Stimulated activated CD4-positive, alpha-beta T cell treated with anti-CD3 and anti-CD28 coated beads, TNF-alpha, amount 100 ng/mL, for 24 hours (primary cell): ENCODE measurements at regions not wholly inside any gene's neighbourhood (a gene's known extent, or its start where the extent isn't known, plus 50 kb on each side); places are given as distances from the start of the nearest gene placed in this dataset.

Source experiments
- DNase-seq, 3 experiments: peaks; one replicate each; pipeline ENCODE4 v3.0.0-alpha.2; 2020; ENCODE audit warnings: low read depth in 3 of 3

DNA sequence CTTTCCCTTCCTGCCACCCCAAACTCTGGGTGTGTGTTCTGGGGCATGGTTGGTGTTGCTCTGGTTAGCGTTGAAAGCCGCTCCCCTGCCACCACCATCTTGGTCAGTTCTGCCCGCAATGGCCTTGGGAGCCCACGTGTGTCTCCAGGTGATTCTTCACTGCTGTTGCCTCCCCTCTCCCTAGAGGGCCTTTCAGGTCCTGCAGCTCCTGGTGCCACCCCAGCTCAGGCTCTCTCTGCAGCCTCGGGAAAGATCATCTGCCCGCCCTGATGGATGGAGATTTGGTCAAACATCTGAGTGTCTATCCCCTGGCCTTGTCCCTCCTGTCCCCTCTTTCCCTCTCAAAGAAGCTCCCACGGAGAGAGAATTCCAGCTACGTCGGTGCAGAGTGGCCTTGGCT is 241.3 kb downstream of the RBFOX3 start:
- DNase-seq: no peak

DNA sequence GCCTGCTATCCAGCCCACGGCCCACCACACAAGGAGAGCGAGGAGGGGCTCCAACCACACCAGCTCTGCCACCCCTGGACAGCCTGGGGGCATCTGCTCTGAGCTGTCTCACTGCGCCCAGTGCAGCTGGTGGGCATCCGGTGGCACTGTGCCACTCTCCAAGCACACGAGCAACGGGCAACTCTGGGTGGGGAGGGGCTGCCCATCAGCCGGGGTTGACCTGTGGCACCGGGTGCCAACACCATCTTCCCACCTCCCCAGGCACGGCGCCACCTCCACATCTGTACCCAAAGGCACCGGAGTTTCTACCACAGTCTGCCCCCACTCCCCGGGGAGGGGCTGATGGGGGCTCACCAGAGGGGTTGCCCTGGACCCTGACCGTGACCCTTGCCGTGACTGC is 241.8 kb downstream of the RBFOX3 start:
- DNase-seq: no peak

DNA sequence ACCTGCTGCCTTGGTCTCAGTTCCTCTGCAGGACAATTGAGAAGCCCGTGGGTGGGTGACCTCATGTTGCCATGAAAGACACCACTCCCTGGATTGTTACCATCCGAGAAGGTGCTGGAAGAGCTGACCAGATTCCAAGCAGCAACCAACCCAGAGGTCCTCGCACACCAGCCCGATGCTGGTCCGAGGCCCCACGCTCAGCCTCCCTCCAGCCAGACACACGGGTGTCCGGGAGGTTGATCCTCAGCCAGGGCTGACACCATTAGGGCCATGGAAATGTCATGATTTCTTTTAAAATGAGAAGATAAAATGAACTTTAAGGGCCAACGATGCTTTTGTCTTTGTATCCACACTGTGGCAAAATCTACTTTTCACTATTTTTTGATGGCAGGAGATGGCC is 242.3 kb downstream of the RBFOX3 start:
- DNase-seq: no peak

DNA sequence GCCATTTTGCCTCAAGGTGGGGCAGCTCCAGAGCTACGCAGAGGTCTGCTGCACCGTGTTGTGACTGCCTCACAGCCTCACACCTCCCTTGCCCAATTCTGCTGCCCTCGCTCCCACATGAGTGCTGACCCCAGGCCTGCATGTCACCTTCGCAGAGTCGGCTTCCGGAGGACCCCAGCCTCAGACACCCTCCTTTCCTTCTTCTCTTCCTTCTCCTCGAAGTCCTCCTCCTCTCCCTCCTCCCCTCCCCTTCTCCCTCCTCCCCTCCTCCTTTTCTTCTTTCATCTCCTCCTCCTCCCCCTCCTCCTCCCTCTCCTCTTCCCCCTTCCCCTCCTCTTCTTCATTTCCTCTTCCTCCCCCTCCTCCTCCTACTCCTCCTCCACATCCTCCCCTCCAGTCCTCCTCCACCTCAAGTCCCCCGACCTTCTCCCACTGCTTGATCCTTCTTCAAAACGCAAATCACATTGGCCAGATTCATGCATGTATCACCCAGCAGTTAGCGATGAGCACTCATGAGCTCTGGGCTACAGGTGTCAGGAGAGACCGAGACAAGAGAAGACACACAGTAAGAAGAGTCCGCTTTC is 243.8 kb downstream of the RBFOX3 start:
- no peak for DNase-seq

DNA sequence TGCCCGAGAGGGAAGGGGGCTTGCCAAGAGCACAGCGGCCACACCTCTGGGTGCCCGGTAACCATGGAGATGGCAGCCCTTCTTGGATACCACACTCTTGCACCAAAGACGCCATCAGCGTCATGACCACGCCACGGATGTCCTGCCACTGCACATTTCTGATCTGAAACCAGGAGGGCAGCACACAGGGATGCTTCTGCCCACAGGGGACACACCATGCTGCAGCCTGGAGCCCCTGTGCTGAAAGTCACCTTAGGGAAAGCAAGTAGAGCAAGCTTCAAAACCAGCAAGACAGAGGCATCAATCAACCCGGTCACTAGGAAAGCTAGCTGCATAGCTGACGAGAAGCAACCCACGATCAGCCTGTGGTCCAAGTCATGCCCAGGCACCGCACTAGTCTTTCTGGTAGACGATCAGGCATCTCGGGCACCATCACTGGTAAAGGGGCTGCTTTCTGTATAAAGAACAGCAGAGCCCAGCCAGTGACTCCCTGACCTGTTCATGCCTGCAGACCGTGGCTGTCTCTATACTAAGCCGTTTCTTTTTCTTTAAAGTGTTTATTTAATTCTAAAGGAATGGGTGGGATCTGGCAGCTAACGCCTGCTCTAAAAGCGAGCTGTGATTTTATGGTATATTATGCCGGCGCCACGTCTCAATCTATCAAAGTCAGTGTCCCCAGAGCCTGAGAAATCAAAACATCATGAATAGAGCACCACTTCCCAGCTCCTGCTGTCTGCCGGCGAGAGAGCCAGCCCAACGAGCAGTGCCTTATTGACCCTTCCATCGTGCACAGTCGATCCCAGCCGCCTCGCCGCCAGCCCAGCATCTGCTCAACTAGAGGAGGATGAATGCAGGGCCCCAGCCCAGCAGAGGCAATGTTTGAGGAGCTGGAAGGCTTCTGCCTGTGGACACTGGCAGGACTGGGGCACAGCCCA is 244.7 kb downstream of the RBFOX3 start:
- no peak for DNase-seq

DNA sequence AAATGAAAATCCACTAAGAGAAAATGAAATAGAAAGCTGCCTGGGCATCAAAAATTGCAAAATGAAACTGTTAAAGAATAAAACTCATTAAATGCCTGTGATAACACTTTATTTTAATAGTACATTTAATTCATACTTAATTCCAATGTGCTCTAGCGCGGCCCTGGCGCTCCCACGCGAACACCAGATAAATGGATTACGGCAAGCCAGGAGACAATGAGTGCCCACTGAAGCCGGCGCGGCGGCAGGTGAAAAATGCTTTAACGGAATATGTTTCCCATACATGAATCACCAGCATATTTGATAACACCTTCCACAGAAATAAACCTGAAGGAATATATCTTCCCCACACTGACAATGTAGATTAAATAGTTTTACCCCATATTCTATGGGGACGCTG is 245.5 kb downstream of the RBFOX3 start:
- no peak for DNase-seq

DNA sequence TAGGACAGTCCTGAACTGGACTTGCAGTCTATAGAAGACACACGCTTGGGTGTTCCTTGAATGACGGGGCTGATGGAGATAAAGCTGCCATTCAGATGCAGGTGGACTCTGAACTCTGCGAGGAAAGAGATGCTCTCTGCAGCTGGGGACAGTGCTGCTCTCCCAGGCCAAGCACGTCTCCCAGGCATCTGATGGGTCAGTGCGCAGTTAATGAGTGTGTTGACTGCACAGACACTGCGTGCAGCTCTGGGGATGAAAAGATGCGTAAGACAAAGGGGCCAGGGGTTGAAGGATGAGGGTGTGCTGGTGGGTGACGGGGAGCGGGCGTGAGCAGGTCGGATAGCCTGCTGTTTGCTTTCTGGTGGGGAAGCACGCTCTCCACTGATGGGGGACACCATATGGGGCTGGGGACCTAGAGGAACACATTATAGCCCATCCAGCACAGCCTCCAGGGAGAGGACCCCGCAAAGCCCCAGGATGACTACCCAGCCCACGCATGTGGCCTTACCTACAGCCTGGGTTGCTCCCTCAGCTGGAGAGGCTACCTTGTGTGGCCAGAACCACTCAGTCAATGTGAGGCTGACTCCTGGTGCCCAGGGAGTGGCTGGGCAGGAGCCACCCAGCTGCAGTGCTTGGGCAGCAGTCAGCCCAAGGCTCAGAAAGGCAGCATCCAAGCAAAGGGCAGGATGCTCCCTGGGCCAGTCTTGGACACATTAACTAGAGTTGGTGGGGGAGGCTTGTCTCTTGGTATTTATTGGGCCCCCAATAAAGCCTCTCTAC is 246.3 kb downstream of the RBFOX3 start:
- DNase-seq: no peak

DNA sequence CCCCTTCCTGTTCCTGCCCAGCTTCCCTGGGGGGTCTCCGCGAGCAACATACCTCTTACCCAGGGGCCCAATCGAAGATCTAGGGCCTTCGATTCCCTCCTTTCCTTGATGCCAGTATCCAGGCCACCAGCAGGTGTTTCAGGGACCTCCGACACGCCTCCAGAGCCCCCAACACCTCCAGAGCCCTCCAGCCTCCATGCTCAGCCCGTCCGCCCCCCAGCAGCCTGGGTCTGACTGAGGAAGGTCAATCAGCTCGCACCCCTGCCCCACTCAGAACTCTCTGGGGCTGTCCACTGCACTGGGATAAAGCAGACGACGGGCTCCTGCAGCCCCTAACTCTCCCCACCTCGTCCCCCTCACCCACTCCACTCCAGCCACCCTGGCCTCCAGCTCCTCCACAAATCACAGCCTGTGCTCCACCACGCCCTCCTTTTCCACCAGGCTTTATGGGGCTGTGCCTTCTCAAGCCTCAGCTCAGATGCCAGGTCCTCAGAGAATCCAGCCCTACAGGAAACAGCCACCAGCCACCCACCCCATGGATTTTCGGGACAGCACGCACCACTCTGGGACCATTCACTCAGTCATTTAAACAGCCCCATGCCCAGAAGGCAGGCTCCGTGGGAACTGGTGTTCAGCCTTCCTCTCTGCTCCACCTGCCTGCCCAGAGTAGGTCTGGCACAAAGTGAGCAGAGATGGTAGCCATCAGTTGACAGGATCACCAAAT is 247.1 kb downstream of the RBFOX3 start:
- no peak for DNase-seq

DNA sequence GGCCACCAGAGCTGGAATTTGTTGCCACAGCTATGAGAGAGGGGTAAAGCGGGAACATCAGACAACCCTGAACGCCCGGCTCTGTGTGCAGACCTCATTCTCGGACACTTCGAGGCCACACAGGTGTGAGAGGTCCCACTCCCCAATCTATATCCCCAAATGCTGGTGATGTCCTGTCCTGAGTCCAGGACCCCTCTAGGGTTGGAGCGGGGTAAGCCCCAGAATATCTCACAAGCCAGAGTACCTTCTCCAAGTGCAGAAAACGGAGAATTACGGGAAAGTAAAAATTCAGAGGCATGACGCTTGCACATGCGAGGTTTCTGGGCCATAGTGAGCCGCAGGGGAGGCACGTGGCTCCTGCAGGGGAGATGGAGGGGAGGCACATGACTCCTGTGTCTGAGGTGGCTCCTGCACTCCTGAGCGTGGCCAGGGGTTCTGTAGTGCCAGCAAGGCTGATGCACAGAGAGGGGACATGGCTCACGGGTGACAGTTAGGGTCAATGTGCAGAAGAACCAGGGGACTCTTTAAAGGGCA is 248.0 kb downstream of the RBFOX3 start:
- DNase-seq: no peak

DNA sequence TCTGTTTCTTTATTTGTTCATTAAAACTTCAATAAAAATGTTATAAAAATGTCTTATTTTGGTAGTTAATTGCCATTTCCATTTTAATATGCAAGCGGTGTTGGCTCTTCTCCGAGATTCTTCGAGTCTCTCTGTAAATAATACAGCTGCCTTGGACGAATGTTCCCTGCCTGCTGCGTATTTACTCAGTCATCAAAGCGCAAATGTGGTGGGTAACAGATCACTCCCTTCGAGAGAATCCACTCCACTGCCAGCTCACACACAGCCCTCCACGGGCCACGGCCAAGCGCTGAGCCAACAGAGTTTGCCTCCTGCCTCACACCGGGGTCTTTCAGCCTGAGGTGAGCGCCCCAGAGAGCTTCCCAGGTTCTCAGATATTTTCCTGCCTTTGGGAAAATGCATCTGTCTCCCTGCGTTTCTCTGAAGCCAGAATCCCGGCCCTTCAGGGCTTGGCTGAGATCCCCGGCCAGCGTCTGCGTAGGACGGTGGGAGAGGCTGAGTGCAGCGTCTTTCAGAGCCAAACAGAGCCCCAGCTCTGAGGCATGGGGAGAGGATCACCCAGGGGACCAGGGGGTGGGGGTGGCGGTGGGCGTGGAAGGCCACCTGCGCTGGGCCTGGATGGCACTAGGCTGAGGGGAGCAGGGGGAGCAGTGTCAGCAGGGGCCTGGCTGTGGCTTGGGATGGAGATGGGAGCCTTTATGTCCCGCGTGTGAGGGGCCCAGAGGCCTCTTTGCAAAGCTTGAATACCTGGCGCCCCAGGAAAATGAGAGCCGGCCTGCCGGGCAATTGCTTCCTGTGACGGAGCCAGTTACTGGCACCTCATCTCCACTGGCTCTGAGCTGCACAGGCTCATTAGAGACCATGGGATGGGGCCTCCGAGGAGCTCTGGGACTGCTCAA is 248.7 kb downstream of the RBFOX3 start:
- DNase-seq: no peak

DNA sequence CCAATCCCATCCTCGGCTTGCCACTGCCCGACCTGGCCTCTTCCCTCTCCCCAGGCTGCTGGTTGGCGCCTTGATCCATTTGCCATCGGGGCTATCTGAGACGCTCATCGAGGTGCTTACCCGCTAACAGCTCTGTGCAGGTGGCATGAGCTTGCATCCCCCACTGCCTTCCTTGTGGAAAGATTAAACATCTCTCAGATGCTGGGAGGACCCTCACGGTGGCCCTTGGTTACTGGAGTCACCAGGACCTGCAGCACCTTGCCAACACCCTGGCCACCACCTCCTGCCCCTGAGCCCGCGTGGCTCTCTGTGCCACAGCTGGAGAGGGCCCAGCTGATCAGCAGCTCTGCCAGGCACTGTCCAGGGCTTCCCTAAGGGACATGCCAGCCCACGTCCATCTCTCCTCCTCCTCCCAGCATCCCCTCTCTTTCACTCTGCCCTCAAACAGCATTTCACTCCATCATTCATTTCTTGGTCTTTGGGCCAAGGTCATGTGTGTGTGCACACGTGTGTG is 249.6 kb downstream of the RBFOX3 start:
- DNase-seq: no peak

DNA sequence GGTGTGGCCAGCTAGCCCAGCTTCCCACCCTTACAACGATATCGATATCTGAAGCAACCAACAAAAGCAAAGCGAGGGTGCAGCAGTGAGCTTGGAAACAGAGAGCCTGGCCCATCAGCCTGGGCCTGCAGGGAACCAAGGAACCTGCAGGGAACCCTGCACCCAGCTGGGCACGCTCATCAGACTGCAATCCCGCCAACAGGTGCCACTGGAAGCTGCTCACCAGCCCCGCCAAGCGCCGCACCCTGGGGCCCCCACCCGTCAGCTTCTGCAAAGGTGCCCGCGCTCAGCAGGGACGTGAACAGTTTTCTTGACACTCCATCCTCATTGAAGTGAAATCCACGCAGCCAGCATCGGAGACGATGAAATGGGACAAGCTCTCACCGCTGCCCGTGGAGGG is 250.7 kb downstream of the RBFOX3 start:
- no peak for DNase-seq

DNA sequence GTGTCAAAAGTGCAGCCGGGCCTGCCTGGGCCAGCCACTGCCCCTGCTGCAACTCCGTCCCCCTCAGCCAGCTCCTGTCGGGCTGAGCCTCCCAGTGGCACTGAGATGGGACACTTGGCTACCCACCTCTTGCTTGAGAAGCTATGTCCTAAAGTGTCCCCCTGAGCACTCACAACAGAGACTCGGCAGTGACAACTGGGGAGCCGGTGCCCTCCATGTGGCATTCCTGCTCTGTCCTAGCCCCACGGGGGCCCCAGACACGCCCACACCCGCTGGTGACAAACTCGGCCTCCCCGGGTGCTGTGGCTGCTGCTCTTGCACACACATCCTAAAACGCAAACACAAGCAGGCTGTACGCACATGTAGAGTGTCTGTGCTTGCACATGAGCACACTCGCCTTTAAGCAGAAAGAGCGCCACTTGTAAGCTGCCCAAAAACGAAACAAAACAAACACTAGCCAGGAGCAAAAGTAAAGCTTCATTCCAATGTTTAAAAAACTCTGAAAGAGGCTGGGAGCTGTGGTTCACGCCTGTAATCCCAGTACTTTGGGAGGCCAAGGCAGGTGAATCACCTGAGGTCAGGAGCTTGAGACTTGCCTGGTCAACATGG is 253.9 kb downstream of the RBFOX3 start:
- DNase-seq: no peak

DNA sequence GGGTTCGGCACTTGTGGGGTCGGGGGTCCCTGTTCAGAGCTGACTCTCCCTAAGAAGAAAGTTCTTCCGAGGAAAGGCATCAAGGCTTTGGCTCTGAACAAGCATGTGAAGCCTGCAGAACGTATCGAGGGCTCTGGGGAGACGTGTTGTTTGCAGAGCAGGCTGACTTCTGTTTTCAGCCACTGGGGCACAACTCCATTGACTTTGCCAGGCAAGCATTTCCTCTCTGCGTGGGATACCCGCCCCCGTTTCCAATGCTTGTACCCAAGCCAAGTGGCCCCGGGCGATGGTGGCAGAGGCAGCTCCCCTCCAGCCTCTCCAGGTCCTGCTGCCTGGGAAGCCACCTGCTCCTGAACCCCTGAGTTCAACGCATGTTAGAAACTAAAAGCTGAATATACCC is 255.7 kb downstream of the RBFOX3 start:
- DNase-seq: no peak

DNA sequence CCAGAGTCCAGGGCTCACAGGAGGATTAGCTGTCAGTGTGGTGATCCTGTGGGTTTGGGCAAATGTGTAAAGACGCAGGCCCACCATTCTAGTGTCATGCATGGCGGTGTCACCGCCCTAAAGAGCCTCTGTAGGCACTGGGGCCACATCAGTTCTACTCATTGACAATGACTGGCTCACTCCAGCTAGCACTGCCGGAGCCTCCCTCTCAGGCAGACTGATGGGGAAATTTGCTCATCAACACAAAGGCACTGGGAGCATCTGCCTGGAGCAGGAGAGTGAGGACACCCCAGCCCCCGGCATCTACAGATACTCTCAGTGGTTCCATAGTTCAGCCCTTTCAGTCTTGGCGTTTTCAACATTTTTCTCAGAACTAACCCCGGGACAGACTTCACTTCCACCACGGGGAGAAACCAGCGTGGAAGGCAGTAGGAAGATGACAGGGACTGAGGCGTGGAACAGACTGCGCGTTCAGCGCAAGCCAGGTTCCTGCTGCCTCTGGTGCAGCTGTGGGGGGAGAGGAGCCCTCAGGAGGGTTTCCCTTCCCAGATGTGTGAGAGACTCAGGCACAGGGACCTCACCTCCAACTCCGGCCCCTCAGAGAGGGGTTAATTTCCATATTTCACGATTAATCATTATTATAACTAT is 256.6 kb downstream of the RBFOX3 start:
- no peak for DNase-seq

DNA sequence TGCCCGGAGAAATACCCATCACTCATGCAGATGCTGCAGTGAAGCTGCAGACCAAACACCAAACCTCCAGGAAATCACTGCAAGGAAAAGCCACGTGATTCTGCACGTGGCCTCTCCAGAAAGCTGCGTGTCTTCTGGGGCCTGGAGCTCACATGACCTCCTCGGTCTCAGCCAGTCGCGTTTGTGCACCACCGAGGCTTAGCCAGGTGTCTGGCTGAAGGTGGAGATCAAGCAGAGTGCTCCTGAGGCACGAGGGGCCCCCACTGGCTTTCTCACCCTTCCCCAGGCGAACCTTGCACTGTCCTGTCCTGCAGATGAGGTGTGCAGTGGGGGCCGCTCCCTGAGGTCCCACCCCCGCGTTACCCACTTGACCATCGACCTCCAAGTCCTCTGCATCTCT is 257.3 kb downstream of the RBFOX3 start:
- DNase-seq: no peak

DNA sequence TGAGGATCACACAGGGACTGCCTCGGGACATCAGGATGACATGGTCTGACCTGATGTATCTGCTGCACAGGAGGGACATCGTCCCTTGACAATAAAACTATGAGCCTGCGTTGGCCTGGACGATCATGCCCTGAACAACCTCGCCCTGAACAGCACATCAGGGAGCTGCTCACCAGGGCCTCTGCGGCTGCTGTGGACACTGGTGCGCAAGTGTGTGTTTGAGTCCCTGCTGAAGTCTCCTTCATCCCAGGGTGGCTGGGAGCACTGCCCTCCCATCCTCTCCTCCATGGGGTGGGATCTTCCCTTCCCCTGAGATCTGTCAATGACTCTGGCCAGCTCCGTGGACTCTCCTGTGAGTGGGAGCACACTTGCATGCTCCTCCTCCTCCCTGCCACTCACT is 257.8 kb downstream of the RBFOX3 start:
- DNase-seq: no peak

DNA sequence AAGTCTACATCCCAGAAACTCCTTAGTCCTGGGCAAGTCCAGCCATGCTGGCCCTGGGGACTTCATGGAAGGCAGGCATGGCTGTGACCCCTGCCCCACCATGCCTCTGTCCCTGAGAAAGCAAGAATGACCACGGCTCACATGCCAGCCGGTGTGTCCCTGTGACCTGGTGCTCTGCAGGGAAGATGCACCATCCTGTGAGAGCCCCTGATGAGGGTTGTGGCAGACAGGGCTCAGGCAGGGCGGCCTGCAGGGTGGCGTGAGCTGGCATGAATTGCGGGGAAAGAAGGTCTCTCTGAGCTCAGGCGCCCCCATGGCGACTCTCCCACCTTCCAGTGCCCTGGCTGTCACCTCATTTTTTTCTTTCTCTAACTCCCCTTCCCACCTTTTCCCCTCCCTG is 260.3 kb downstream of the RBFOX3 start:
- DNase-seq: no peak
